ENCODE measurements at regions not wholly inside any gene's neighbourhood (a gene's known extent, or its start where the extent isn't known, plus 50 kb on each side); places are given as distances from the start of the nearest gene placed in this dataset.

- H3K36me3 Mint-ChIP-seq (ENCODE audit: insufficient read depth, unreplicated experiment), result no peaks in the 10 kb centered on the region
- H3K27ac Mint-ChIP-seq (ENCODE audit: unreplicated experiment), result no peak overlapping the region
- no peak for DNase-seq
- no TSS peak for BruUV-seq (replicated peaks)
- TF ChIP-seq CTCF (IDR thresholded peaks at IDR 0.05; ENCODE audit: unreplicated experiment), result no peak
- CTCF ChIA-PET, result no interaction called here
- intact Hi-C loops (cut with micrococcal nuclease; ENCODE audit: unreplicated experiment), result no loop called here
- no peaks in the 10 kb centered on the region for H3K4me1 Mint-ChIP-seq (ENCODE audit: low read depth, unreplicated experiment)
- H3K4me3 Mint-ChIP-seq (ENCODE audit: low read depth, unreplicated experiment), result no peak overlapping the region
- H3K27me3 Mint-ChIP-seq (ENCODE audit: unreplicated experiment), result peaks cover 26% of the 10 kb centered on the region
- no peaks in the 10 kb centered on the region for H3K9me3 Mint-ChIP-seq (ENCODE audit: low read depth, unreplicated experiment)
Measured at GRCh38 chr1:4121834-4122512, 221.9 kb upstream of the C1orf174 start.

GRCh38 chr1:4122513-4123160, 222.6 kb upstream of the C1orf174 start:
- DNase-seq, result no peak
- intact Hi-C loops (cut with micrococcal nuclease; ENCODE audit: unreplicated experiment), result no loop called here
- no peak for TF ChIP-seq CTCF (IDR thresholded peaks at IDR 0.05; ENCODE audit: unreplicated experiment)
- CTCF ChIA-PET, result no interaction called here
- H3K27me3 Mint-ChIP-seq (ENCODE audit: unreplicated experiment), result peaks cover 28% of the 10 kb centered on the region
- BruUV-seq (replicated peaks), result no TSS peak
- H3K36me3 Mint-ChIP-seq (ENCODE audit: insufficient read depth, unreplicated experiment), result no peaks in the 10 kb centered on the region
- no peaks in the 10 kb centered on the region for H3K4me1 Mint-ChIP-seq (ENCODE audit: low read depth, unreplicated experiment)
- H3K9me3 Mint-ChIP-seq (ENCODE audit: low read depth, unreplicated experiment), result no peaks in the 10 kb centered on the region
- no peak overlapping the region for H3K27ac Mint-ChIP-seq (ENCODE audit: unreplicated experiment)
- H3K4me3 Mint-ChIP-seq (ENCODE audit: low read depth, unreplicated experiment), result no peak overlapping the region

GRCh38 chr1:4124631-4125145, 224.6 kb upstream of the C1orf174 start:
- CTCF ChIA-PET, result no interaction called here
- Mint-ChIP-seq H3K27me3 (ENCODE audit: unreplicated experiment) (peaks cover 31% of the 10 kb centered on the region), H3K36me3 (ENCODE audit: insufficient read depth, unreplicated experiment) (no peaks in the 10 kb centered on the region), H3K4me1 (ENCODE audit: low read depth, unreplicated experiment) (no peaks in the 10 kb centered on the region), H3K4me3 (ENCODE audit: low read depth, unreplicated experiment) (no peak overlapping the region), H3K27ac (ENCODE audit: unreplicated experiment) (no peak overlapping the region), H3K9me3 (ENCODE audit: low read depth, unreplicated experiment) (peaks cover 3% of the 10 kb centered on the region)
- DNase-seq, result no peak
- intact Hi-C loops (cut with micrococcal nuclease; ENCODE audit: unreplicated experiment), result no loop called here
- TF ChIP-seq CTCF (IDR thresholded peaks at IDR 0.05; ENCODE audit: unreplicated experiment), result no peak
- BruUV-seq (replicated peaks), result no TSS peak

- CTCF ChIA-PET, result no interaction called here
- no peaks in the 10 kb centered on the region for H3K4me1 Mint-ChIP-seq (ENCODE audit: low read depth, unreplicated experiment)
- TF ChIP-seq CTCF (IDR thresholded peaks at IDR 0.05; ENCODE audit: unreplicated experiment), result no peak
- peaks cover 3% of the 10 kb centered on the region for H3K9me3 Mint-ChIP-seq (ENCODE audit: low read depth, unreplicated experiment)
- intact Hi-C loops (cut with micrococcal nuclease; ENCODE audit: unreplicated experiment), result no loop called here
- no peaks in the 10 kb centered on the region for H3K36me3 Mint-ChIP-seq (ENCODE audit: insufficient read depth, unreplicated experiment)
- H3K27me3 Mint-ChIP-seq (ENCODE audit: unreplicated experiment), result peaks cover 22% of the 10 kb centered on the region
- no TSS peak for BruUV-seq (replicated peaks)
- no peak overlapping the region for H3K27ac Mint-ChIP-seq (ENCODE audit: unreplicated experiment)
- no peak for DNase-seq
- no peak overlapping the region for H3K4me3 Mint-ChIP-seq (ENCODE audit: low read depth, unreplicated experiment)
Measured at GRCh38 chr1:4126251-4126650, 226.2 kb upstream of the C1orf174 start.
